ENCODE measurements at regions not wholly inside any gene's neighbourhood (a gene's known extent, or its start where the extent isn't known, plus 50 kb on each side); places are given as distances from the start of the nearest gene placed in this dataset.

- FAIRE-seq = no peak
- no peak overlapping the region for H3K4me3 Mint-ChIP-seq (ENCODE audit: unreplicated experiment)
These were observed 52.2 kb downstream of the ADRA2C start for GRCh38 chr4:3818371-3818770.

DNA sequence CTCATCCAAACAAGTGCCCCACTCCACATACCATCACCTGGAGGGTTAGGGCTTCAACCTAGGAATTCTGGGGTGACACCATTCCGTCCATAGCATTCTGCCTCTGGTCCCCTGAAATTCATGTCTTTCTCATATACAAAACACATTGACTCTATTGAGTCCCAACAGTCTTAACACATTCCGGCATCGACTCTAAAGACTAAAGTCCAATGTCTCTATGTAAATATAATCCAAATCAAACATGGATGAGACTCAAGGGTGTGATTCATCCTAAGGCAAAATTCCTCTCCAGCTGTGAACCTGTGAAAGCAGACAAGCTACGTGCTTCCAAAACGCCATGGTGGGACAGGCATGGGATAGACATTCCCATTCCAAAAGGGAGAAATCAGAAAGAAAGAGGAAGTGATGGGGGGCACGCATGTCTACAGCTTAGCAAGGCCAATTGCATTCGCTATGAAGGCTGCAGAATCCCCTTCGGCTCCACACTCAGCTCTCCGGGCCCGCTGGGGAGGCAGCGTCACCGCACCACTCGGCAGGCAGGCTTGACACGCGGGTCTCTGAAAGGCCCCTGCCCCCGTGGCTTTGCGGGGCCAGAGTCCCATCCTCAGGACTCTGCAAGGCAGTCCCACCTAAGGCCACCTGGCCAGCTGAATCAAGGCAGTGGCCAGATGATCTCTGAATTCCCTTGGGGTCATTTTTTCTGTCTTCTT lies 53.2 kb downstream of the ADRA2C start:
- Histone ChIP-seq H3K9ac (ENCODE audit: low read length) (no peak overlapping the region), H3K4me2 (ENCODE audit: low read length) (no peak overlapping the region), H3K4me3 (ENCODE audit: insufficient read depth, low read depth, low read length) (no peak overlapping the region), H3K27ac (ENCODE audit: low read depth, low read length) (no peak overlapping the region), H3K79me2 (ENCODE audit: insufficient read depth, low read length) (no peaks in the 10 kb centered on the region), H3K36me3 (ENCODE audit: insufficient read depth, low read length) (no peaks in the 10 kb centered on the region), H3K27me3 (ENCODE audit: insufficient read depth, low read length) (no peaks in the 10 kb centered on the region), H4K20me1 (ENCODE audit: insufficient read depth, low read length) (no peaks in the 10 kb centered on the region), H3K4me1 (ENCODE audit: insufficient read depth, low read length) (no peaks in the 10 kb centered on the region), H2AFZ (ENCODE audit: low read depth, low read length) (no peak overlapping the region), H3K9me3 (ENCODE audit: insufficient read depth, low read depth, low read length) (peaks cover 3% of the 10 kb centered on the region)
- peaks cover 6% of the 10 kb centered on the region for H3K9me3 Mint-ChIP-seq (ENCODE audit: unreplicated experiment)
- no peak for DNase-seq (ENCODE audit: low read depth)
- H3K36me3 Mint-ChIP-seq (ENCODE audit: low read depth, unreplicated experiment) = no peaks in the 10 kb centered on the region
- peaks cover 38% of the 10 kb centered on the region for H3K27me3 Mint-ChIP-seq (ENCODE audit: low read depth, unreplicated experiment)
- no peak for FAIRE-seq
- no peak for TF ChIP-seq EZH2 (IDR thresholded peaks at IDR 0.05; ENCODE audit: insufficient read depth, low read length)
- TF ChIP-seq, protein P1, sequence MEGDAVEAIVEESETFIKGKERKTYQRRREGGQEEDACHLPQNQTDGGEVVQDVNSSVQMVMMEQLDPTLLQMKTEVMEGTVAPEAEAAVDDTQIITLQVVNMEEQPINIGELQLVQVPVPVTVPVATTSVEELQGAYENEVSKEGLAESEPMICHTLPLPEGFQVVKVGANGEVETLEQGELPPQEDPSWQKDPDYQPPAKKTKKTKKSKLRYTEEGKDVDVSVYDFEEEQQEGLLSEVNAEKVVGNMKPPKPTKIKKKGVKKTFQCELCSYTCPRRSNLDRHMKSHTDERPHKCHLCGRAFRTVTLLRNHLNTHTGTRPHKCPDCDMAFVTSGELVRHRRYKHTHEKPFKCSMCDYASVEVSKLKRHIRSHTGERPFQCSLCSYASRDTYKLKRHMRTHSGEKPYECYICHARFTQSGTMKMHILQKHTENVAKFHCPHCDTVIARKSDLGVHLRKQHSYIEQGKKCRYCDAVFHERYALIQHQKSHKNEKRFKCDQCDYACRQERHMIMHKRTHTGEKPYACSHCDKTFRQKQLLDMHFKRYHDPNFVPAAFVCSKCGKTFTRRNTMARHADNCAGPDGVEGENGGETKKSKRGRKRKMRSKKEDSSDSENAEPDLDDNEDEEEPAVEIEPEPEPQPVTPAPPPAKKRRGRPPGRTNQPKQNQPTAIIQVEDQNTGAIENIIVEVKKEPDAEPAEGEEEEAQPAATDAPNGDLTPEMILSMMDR (IDR thresholded peaks at IDR 0.05; ENCODE audit: insufficient read depth, low read depth, low read length) = no peak
- H3K4me3 Mint-ChIP-seq (ENCODE audit: unreplicated experiment) = peak overlapping the region; percentile 23
- H3K27ac Mint-ChIP-seq (ENCODE audit: unreplicated experiment) = no peak overlapping the region
- peaks cover 6% of the 10 kb centered on the region for H3K4me1 Mint-ChIP-seq (ENCODE audit: low read depth, unreplicated experiment)

More at GRCh38 chr4:3818371-3818770, 52.2 kb downstream of the ADRA2C start:
- H3K4me2 ChIP-seq (ENCODE audit: low read length) = no peak overlapping the region
- Mint-ChIP-seq H3K36me3 (ENCODE audit: low read depth, unreplicated experiment) (no peaks in the 10 kb centered on the region), H3K9me3 (ENCODE audit: unreplicated experiment) (peaks cover 7% of the 10 kb centered on the region), H3K27me3 (ENCODE audit: low read depth, unreplicated experiment) (peaks cover 33% of the 10 kb centered on the region), H3K27ac (ENCODE audit: unreplicated experiment) (no peak overlapping the region), H3K4me1 (ENCODE audit: low read depth, unreplicated experiment) (peaks cover 6% of the 10 kb centered on the region)
- no peaks in the 10 kb centered on the region for H3K4me1 ChIP-seq (ENCODE audit: insufficient read depth, low read length)
- peaks cover 3% of the 10 kb centered on the region for H3K9me3 ChIP-seq (ENCODE audit: insufficient read depth, low read depth, low read length)
- no peak overlapping the region for H3K9ac ChIP-seq (ENCODE audit: low read length)
- TF ChIP-seq, protein P1 (IDR thresholded peaks at IDR 0.05; ENCODE audit: insufficient read depth, low read depth, low read length) = no peak
- no peak for TF ChIP-seq EZH2 (IDR thresholded peaks at IDR 0.05; ENCODE audit: insufficient read depth, low read length)
- no peak for DNase-seq (ENCODE audit: low read depth)
- H3K27me3 ChIP-seq (ENCODE audit: insufficient read depth, low read length) = no peaks in the 10 kb centered on the region
- H3K4me3 ChIP-seq (ENCODE audit: insufficient read depth, low read depth, low read length) = no peak overlapping the region
- no peak overlapping the region for H2AFZ ChIP-seq (ENCODE audit: low read depth, low read length)
- no peaks in the 10 kb centered on the region for H3K79me2 ChIP-seq (ENCODE audit: insufficient read depth, low read length)
- no peak overlapping the region for H3K27ac ChIP-seq (ENCODE audit: low read depth, low read length)
- no peaks in the 10 kb centered on the region for H4K20me1 ChIP-seq (ENCODE audit: insufficient read depth, low read length)
- no peaks in the 10 kb centered on the region for H3K36me3 ChIP-seq (ENCODE audit: insufficient read depth, low read length)
